Hypothalamus (tissue), 51 donors: ENCODE measurements at regions not wholly inside any gene's neighbourhood (a gene's known extent, or its start where the extent isn't known, plus 50 kb on each side); places are given as distances from the start of the nearest gene placed in this dataset.

ENCODE experiments used
- DNase-seq, 51 donors: peaks; one replicate each; lab custom pipeline; 2025; lab: John Stamatoyannopoulos, UW

GRCh38 chr10:78378192-78378591 is 344.5 kb downstream of the RPS24 start:
- DNase-seq, result no peak

GRCh38 chr10:78381107-78381506 is 347.4 kb downstream of the RPS24 start:
- no peak for DNase-seq

- DNase-seq, result no peak
Observed at GRCh38 chr10:78382047-78382446, 348.4 kb downstream of the RPS24 start.

GRCh38 chr10:78382772-78383171 is 349.1 kb downstream of the RPS24 start:
- peak in 14 of 51 donors; percentile 16 to 59 (median 38) for DNase-seq

GRCh38 chr10:78383378-78384048 is 349.9 kb downstream of the RPS24 start:
- no peak for DNase-seq

- no peak for DNase-seq
Observed at GRCh38 chr10:78384049-78384431, 350.4 kb downstream of the RPS24 start.

GRCh38 chr10:78385599-78385998 is 351.9 kb downstream of the RPS24 start:
- DNase-seq, result no peak

- no peak for DNase-seq
Observed at GRCh38 chr10:78386509-78386908, 352.8 kb downstream of the RPS24 start.

GRCh38 chr10:78388331-78389050 is 354.8 kb downstream of the RPS24 start:
- no peak for DNase-seq

GRCh38 chr10:78389419-78389818 is 355.8 kb downstream of the RPS24 start:
- DNase-seq, result no peak

GRCh38 chr10:78390051-78390450 is 356.4 kb downstream of the RPS24 start:
- DNase-seq, result no peak

GRCh38 chr10:78390817-78391216 is 357.2 kb downstream of the RPS24 start:
- DNase-seq, result no peak

GRCh38 chr10:78391585-78391984 is 357.9 kb downstream of the RPS24 start:
- DNase-seq, result no peak

- no peak for DNase-seq
Observed at GRCh38 chr10:78392197-78392596, 358.5 kb downstream of the RPS24 start.

GRCh38 chr10:78393094-78393493 is 359.4 kb downstream of the RPS24 start:
- no peak for DNase-seq

GRCh38 chr10:78394047-78394446 is 360.4 kb downstream of the RPS24 start:
- no peak for DNase-seq

GRCh38 chr10:78395162-78395561 is 361.5 kb downstream of the RPS24 start:
- DNase-seq, result no peak

- DNase-seq, result no peak
Observed at GRCh38 chr10:78396754-78397153, 363.1 kb downstream of the RPS24 start.

- no peak for DNase-seq
Observed at GRCh38 chr10:78397786-78398185, 364.1 kb downstream of the RPS24 start.

GRCh38 chr10:78398382-78398781 is 364.7 kb downstream of the RPS24 start:
- no peak for DNase-seq

- DNase-seq, result peak in 29 of 51 donors; percentile 13 to 75 (median 48)
Observed at GRCh38 chr10:78401624-78402367, 368.1 kb downstream of the RPS24 start.

GRCh38 chr10:78402591-78402990 is 368.9 kb downstream of the RPS24 start:
- DNase-seq, result peak in 3 of 51 donors; percentile 12 to 16 (median 13)
